IMR-90 (cell line): ENCODE measurements at regions not wholly inside any gene's neighbourhood (a gene's known extent, or its start where the extent isn't known, plus 50 kb on each side); places are given as distances from the start of the nearest gene placed in this dataset.

Experiments used
- ATAC-seq: fragments of 200-7000 bp; cut with Tn5 transposase; 2 replicates; pipeline ENCODE4 v1.9.1; 2020; ENCODE audit warnings: low read depth, mild to moderate bottlenecking, moderate library complexity
- BruUV-seq: library from RNA; stranded (reverse); fragments of 400-500 nt; replicated peaks from 2 replicates; lab custom pipeline; 2021; lab: Mats Ljungman, UMichigan
- CTCF ChIA-PET: fragments of 300-600 bp; formaldehyde crosslinking; extraction: SDS; loops from one replicate; lab custom pipeline; 2021; ENCODE audit warnings: antibody characterized with exemption; lab: Yijun Ruan, JAX
- POLR2A ChIA-PET: fragments of 300-600 bp; sonication (Branson Sonifier 250); formaldehyde crosslinking; loops from one replicate; lab custom pipeline; 2022; ENCODE audit warnings: antibody characterized with exemption; ENCODE audit not compliant: unreplicated experiment; lab: Charles Lee
- DNase-seq: peaks from one replicate; pipeline ENCODE4 v3.0.0; 2013
- H2AFZ ChIP-seq: replicated peaks from 2 replicates; pipeline ENCODE3; 2013; ENCODE audit warnings: low read length, mild to moderate bottlenecking; ENCODE audit not compliant: poor library complexity
- H2AK5ac ChIP-seq: 2 replicates; pipeline ENCODE4 v1.6.1; 2013; ENCODE audit warnings: low read depth, low read length, inconsistent platforms
- H2AK9ac ChIP-seq: replicated peaks from 2 replicates; pipeline ENCODE3; 2013; ENCODE audit warnings: mild to moderate bottlenecking, low read depth, low read length, moderate library complexity; ENCODE audit not compliant: poor library complexity
- H2BK120ac ChIP-seq: 2 replicates; pipeline ENCODE4 v1.6.1; 2013; ENCODE audit warnings: low read depth, low read length, inconsistent platforms
- H2BK15ac ChIP-seq: 3 replicates; pipeline ENCODE4 v1.6.1; 2013; ENCODE audit warnings: low read depth, low read length, inconsistent platforms
- H2BK20ac ChIP-seq: 2 replicates; pipeline ENCODE4 v1.6.1; 2013; ENCODE audit warnings: low read depth, mild to moderate bottlenecking, inconsistent platforms, low read length, moderate library complexity
- H2BK5ac ChIP-seq: 2 replicates; pipeline ENCODE4 v1.6.1; 2013; ENCODE audit warnings: mild to moderate bottlenecking, low read depth, low read length, inconsistent platforms; ENCODE audit not compliant: poor library complexity, severe bottlenecking
- H3K14ac ChIP-seq: replicated peaks from 2 replicates; pipeline ENCODE4 v1.6.1; 2013; ENCODE audit warnings: low read depth, low read length, inconsistent platforms
- H3K18ac ChIP-seq: 2 replicates; pipeline ENCODE4 v1.6.1; 2013; ENCODE audit warnings: low read depth, low read length, control low read depth
- H3K23ac ChIP-seq: 2 replicates; pipeline ENCODE4 v1.6.1; 2013; ENCODE audit warnings: low read depth, low read length, inconsistent platforms
- H3K27ac ChIP-seq: 2 replicates; pipeline ENCODE4 v1.5.1; 2013; ENCODE audit warnings: mild to moderate bottlenecking, control low read depth, low read length; ENCODE audit not compliant: insufficient read depth
- H3K27me3 ChIP-seq: 2 replicates; pipeline ENCODE4 v1.6.1; 2013; ENCODE audit warnings: low read length; ENCODE audit not compliant: control insufficient read depth, insufficient read depth
- H3K36me3 ChIP-seq: 2 replicates; pipeline ENCODE4 v1.6.1; 2013; ENCODE audit warnings: low read length, mixed read lengths; ENCODE audit not compliant: control insufficient read depth, insufficient read depth
- H3K4ac ChIP-seq: 2 replicates; pipeline ENCODE4 v1.6.1; 2013; ENCODE audit warnings: low read depth, low read length, inconsistent platforms
- H3K4me1 ChIP-seq: 2 replicates; pipeline ENCODE4 v1.6.1; 2013; ENCODE audit warnings: low read length, mixed read lengths; ENCODE audit not compliant: control insufficient read depth, insufficient read depth
- H3K4me2 ChIP-seq: 2 replicates; pipeline ENCODE4 v1.6.1; 2013; ENCODE audit warnings: low read depth, mild to moderate bottlenecking, control low read depth, low read length, moderate library complexity
- H3K4me3 ChIP-seq: 2 replicates; pipeline ENCODE4 v1.5.1; 2013; ENCODE audit warnings: low read depth, mild to moderate bottlenecking, control low read depth, low read length, moderate library complexity; ENCODE audit not compliant: insufficient read depth
- H3K56ac ChIP-seq: 2 replicates; pipeline ENCODE4 v1.6.1; 2013; ENCODE audit warnings: low read length, inconsistent platforms; ENCODE audit not compliant: insufficient read depth; ENCODE audit errors: extremely low read depth
- H3K79me1 ChIP-seq, 2 experiments: 2 replicates each; pipeline ENCODE4 v1.6.1; 2013; ENCODE audit warnings: low read length in 2 of 2, inconsistent platforms in 1 of 2, low read depth in 1 of 2
- H3K9ac ChIP-seq: 2 replicates; pipeline ENCODE4 v1.6.1; 2013; ENCODE audit warnings: low read depth, low read length, control low read depth
- H3K9me1 ChIP-seq: 2 replicates; pipeline ENCODE4 v1.6.1; 2013; ENCODE audit warnings: low read length, inconsistent platforms; ENCODE audit not compliant: insufficient read depth
- H3K9me3 ChIP-seq: 2 replicates; pipeline ENCODE4 v1.6.1; 2013; ENCODE audit warnings: low read length; ENCODE audit not compliant: control insufficient read depth, insufficient read depth
- H4K20me1 ChIP-seq: 2 replicates; pipeline ENCODE4 v1.6.1; 2013; ENCODE audit warnings: low read length, inconsistent platforms; ENCODE audit not compliant: insufficient read depth
- H4K5ac ChIP-seq: 2 replicates; pipeline ENCODE4 v1.6.1; 2013; ENCODE audit warnings: mild to moderate bottlenecking, low read depth, low read length, control low read depth
- H4K8ac ChIP-seq, 2 experiments: 2 replicates each; pipeline ENCODE4 v1.6.1; 2013; ENCODE audit warnings: low read depth in 2 of 2, low read length in 2 of 2, control low read depth in 1 of 2, inconsistent platforms in 1 of 2
- H4K91ac ChIP-seq: 2 replicates; pipeline ENCODE4 v1.6.1; 2013; ENCODE audit warnings: low read depth, low read length, inconsistent platforms; ENCODE audit not compliant: insufficient read depth
- BHLHE40 ChIP-seq: fragments of 150-350 bp; IDR thresholded peaks from 2 replicates; pipeline ENCODE4 v1.6.1; 2016; ENCODE audit warnings: mild to moderate bottlenecking, low read depth, low read length
- CEBPB ChIP-seq: IDR thresholded peaks from 2 replicates; pipeline ENCODE4 v1.6.1; 2012; ENCODE audit warnings: low read depth, low read length, improper control_type of control experiment
- CHD1 ChIP-seq: IDR thresholded peaks from 2 replicates; pipeline ENCODE4 v1.6.1; 2012; ENCODE audit warnings: low read depth, low read length, improper control_type of control experiment
- ELK1 ChIP-seq: fragments of 150-350 bp; IDR thresholded peaks from 2 replicates; pipeline ENCODE4 v1.6.1; 2016; ENCODE audit warnings: low read depth, mild to moderate bottlenecking, low read length, moderate library complexity, borderline replicate concordance
- FOS ChIP-seq: fragments of 150-350 bp; IDR thresholded peaks from 2 replicates; pipeline ENCODE4 v1.6.1; 2016; ENCODE audit warnings: low read depth, low read length
- MAFK ChIP-seq: IDR thresholded peaks from 2 replicates; pipeline ENCODE4 v1.6.1; 2012; ENCODE audit warnings: low read depth, low read length, improper control_type of control experiment
- MXI1 ChIP-seq: IDR thresholded peaks from 2 replicates; pipeline ENCODE4 v1.6.1; 2012; ENCODE audit warnings: low read depth, mild to moderate bottlenecking, low read length, moderate library complexity, borderline replicate concordance
- RAD21 ChIP-seq: IDR thresholded peaks from 2 replicates; pipeline ENCODE4 v1.6.1; 2012; ENCODE audit warnings: low read length, improper control_type of control experiment
- RFX5 ChIP-seq: IDR thresholded peaks from 2 replicates; pipeline ENCODE4 v1.8.0; 2012; ENCODE audit warnings: low read depth, mild to moderate bottlenecking, low read length, moderate library complexity
- WGBS, 2 experiments: methylation state at CpG; one replicate each; pipeline versions ENCODE4 v1.1.5 to v1.1.7; 2013; ENCODE audit warnings: missing lambda C conversion rate in 2 of 2; ENCODE audit not compliant: insufficient read length in 1 of 2; ENCODE audit errors: extremely low coverage in 2 of 2; 5-methylcytosine and 5-hydroxymethylcytosine counted together
- dilution Hi-C: fragments of 300-500 bp; cut with HindIII; formaldehyde crosslinking; loops from one replicate; pipeline ENCODE4 v1.14.3; 2018; ENCODE audit warnings: low sequenced_read_pairs; ENCODE audit not compliant: unreplicated experiment
- in situ Hi-C: fragments of 300-500 bp; cut with MboI; formaldehyde crosslinking; loops from 3 replicates; pipeline ENCODE4 v1.14.3; 2019; ENCODE audit warnings: low sequenced_read_pairs, inconsistent platforms, mixed read lengths
- intact Hi-C: fragments of 100-400 bp; cut with micrococcal nuclease; formaldehyde crosslinking; loops from 2 replicates; pipeline ENCODE4 v1.10.0; 2022
- TF ChIP-seq, protein P1 (sequence below): conservative IDR thresholded peaks from 2 replicates; pipeline ENCODE4 v1.5.1; 2012; ENCODE audit warnings: mild to moderate bottlenecking, low read depth, low read length, improper control_type of control experiment

DNA sequence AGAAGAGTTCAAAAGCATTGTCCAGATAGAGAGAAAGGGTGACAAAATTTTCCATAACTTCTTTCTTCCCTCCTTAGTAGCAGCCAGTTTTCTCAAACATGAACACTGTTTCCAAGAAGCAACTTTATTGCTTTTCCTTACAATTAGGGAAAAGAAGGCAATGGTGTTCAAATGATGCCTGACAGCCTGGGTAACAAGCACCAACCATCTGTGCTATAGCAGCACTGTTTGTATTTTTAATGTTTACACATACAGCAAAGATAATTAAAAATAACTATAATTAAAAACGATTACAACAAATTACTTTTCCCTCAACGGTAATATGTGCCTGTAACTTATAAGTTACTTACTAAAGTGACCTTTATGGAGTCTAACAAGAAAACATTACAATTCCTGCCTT lies 450.6 kb upstream of the LMO3 start:
- dilution Hi-C loops (no loop called here), in situ Hi-C loops (no loop called here)
- POLR2A ChIA-PET: no interaction called here

More for the DNA sequence above, 450.6 kb upstream of the LMO3 start:
- Histone ChIP-seq H3K4ac (no peak overlapping the region), H3K9ac (no peak overlapping the region), H3K4me1 (no peaks in the 10 kb centered on the region), H3K79me1 (no peaks in the 10 kb centered on the region), H2BK120ac (no peak overlapping the region), H4K5ac (no peak overlapping the region), H4K20me1 (no peaks in the 10 kb centered on the region), H2BK5ac (no peak overlapping the region), H3K27me3 (no peaks in the 10 kb centered on the region), H3K36me3 (no peaks in the 10 kb centered on the region), H4K8ac (no peak overlapping the region), H2AFZ (no peak overlapping the region), H3K4me2 (no peak overlapping the region), H4K91ac (no peak overlapping the region), H3K18ac (no peak overlapping the region), H3K9me1 (no peaks in the 10 kb centered on the region), H2AK5ac (no peak overlapping the region), H3K27ac (no peak overlapping the region), H3K23ac (no peak overlapping the region), H2BK20ac (no peak overlapping the region), H3K14ac (no peak overlapping the region), H3K9me3 (peaks cover 5% of the 10 kb centered on the region), H3K4me3 (no peak overlapping the region), H3K56ac (no peak overlapping the region), H2AK9ac (no peak overlapping the region), H2BK15ac (no peak overlapping the region)
- no CpG with 5 or more reads among the region's 2 CpGs for WGBS, 2 experiments
- TF ChIP-seq CHD1 (no peak), MXI1 (no peak), RFX5 (no peak), MAFK (no peak), CEBPB (no peak), ELK1 (no peak), BHLHE40 (no peak), FOS (no peak), RAD21 (no peak)
- TF ChIP-seq, protein P1, sequence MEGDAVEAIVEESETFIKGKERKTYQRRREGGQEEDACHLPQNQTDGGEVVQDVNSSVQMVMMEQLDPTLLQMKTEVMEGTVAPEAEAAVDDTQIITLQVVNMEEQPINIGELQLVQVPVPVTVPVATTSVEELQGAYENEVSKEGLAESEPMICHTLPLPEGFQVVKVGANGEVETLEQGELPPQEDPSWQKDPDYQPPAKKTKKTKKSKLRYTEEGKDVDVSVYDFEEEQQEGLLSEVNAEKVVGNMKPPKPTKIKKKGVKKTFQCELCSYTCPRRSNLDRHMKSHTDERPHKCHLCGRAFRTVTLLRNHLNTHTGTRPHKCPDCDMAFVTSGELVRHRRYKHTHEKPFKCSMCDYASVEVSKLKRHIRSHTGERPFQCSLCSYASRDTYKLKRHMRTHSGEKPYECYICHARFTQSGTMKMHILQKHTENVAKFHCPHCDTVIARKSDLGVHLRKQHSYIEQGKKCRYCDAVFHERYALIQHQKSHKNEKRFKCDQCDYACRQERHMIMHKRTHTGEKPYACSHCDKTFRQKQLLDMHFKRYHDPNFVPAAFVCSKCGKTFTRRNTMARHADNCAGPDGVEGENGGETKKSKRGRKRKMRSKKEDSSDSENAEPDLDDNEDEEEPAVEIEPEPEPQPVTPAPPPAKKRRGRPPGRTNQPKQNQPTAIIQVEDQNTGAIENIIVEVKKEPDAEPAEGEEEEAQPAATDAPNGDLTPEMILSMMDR: no peak
- no peak for DNase-seq
- CTCF ChIA-PET: no interaction called here
- BruUV-seq: no TSS peak
- intact Hi-C loops: no loop called here
- no peak for ATAC-seq
